Suprapubic skin (tissue), 4 donors: ENCODE measurements at regions not wholly inside any gene's neighbourhood (a gene's known extent, or its start where the extent isn't known, plus 50 kb on each side); places are given as distances from the start of the nearest gene placed in this dataset.

Source experiments
- DNase-seq, 2 donors: peaks; one replicate each; pipeline ENCODE4 v3.0.0-alpha.2; 2019; ENCODE audit warnings: low spot score in 2 of 2
- H3K27ac ChIP-seq: fragments of 200-600 bp; sonication (generic); one replicate; pipeline ENCODE4 v1.5.1; 2019
- H3K27me3 ChIP-seq: fragments of 200-600 bp; sonication (generic); one replicate; pipeline ENCODE4 v1.5.1; 2019
- H3K36me3 ChIP-seq: fragments of 200-600 bp; sonication (generic); one replicate; pipeline ENCODE4 v1.5.1; 2019
- H3K4me1 ChIP-seq: fragments of 200-600 bp; sonication (generic); one replicate; pipeline ENCODE4 v1.5.1; 2019
- H3K4me3 ChIP-seq: fragments of 200-600 bp; sonication (generic); one replicate; pipeline ENCODE4 v1.5.1; 2019; ENCODE audit warnings: mild to moderate bottlenecking
- H3K9me3 ChIP-seq: fragments of 200-600 bp; sonication (generic); one replicate; pipeline ENCODE4 v1.5.1; 2019
- EP300 ChIP-seq: sonication (generic); formaldehyde crosslinking; IDR thresholded peaks from one replicate; pipeline ENCODE4 v1.6.1; 2017; ENCODE audit warnings: antibody characterized with exemption
- POLR2A ChIP-seq, 2 donors: fragments of 450-650 bp; IDR thresholded peaks; one replicate each; pipeline ENCODE4 v1.6.1; 2017; ENCODE audit warnings: antibody characterized with exemption in 2 of 2, mild to moderate bottlenecking in 2 of 2, moderate library complexity in 2 of 2
- POLR2AphosphoS5 ChIP-seq, 3 donors: sonication (generic); formaldehyde crosslinking; IDR thresholded peaks; one replicate each; pipeline ENCODE4 v1.6.1; 2017; ENCODE audit warnings: antibody characterized with exemption in 3 of 3
- WGBS: methylation state at CpG from one replicate; pipeline ENCODE4 v1.1.5; 2018; 5-methylcytosine and 5-hydroxymethylcytosine counted together
- TF ChIP-seq, protein P1 (sequence below), 2 donors: fragments of 200-600 bp in 1 of 2; fragments of 450-650 bp in 1 of 2; sonication (generic) in 1 of 2; IDR thresholded peaks; one replicate each; pipeline ENCODE4 v1.5.1; 2016 to 2019; ENCODE audit warnings: antibody characterized with exemption in 2 of 2, mild to moderate bottlenecking in 1 of 2, moderate library complexity in 1 of 2

GRCh38 chr13:58852076-58852475 lies 1220.5 kb downstream of the PCDH17 start:
- WGBS, result 0% methylated on average over 1 of the region's 1 CpG
- TF ChIP-seq EP300 (no peak), POLR2AphosphoS5 (IDR thresholded peaks at IDR 0.05) (no peak), POLR2A (IDR thresholded peaks at IDR 0.05) (no peak)
- TF ChIP-seq, protein P1, sequence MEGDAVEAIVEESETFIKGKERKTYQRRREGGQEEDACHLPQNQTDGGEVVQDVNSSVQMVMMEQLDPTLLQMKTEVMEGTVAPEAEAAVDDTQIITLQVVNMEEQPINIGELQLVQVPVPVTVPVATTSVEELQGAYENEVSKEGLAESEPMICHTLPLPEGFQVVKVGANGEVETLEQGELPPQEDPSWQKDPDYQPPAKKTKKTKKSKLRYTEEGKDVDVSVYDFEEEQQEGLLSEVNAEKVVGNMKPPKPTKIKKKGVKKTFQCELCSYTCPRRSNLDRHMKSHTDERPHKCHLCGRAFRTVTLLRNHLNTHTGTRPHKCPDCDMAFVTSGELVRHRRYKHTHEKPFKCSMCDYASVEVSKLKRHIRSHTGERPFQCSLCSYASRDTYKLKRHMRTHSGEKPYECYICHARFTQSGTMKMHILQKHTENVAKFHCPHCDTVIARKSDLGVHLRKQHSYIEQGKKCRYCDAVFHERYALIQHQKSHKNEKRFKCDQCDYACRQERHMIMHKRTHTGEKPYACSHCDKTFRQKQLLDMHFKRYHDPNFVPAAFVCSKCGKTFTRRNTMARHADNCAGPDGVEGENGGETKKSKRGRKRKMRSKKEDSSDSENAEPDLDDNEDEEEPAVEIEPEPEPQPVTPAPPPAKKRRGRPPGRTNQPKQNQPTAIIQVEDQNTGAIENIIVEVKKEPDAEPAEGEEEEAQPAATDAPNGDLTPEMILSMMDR (IDR thresholded peaks at IDR 0.05), result no peak
- no peaks in the 10 kb centered on the region for H3K36me3 ChIP-seq
- H3K9me3 ChIP-seq, result no peaks in the 10 kb centered on the region
- H3K4me3 ChIP-seq, result no peak overlapping the region
- DNase-seq, result no peak
- H3K27me3 ChIP-seq, result no peaks in the 10 kb centered on the region
- H3K27ac ChIP-seq, result no peak overlapping the region
- H3K4me1 ChIP-seq, result no peaks in the 10 kb centered on the region

DNA sequence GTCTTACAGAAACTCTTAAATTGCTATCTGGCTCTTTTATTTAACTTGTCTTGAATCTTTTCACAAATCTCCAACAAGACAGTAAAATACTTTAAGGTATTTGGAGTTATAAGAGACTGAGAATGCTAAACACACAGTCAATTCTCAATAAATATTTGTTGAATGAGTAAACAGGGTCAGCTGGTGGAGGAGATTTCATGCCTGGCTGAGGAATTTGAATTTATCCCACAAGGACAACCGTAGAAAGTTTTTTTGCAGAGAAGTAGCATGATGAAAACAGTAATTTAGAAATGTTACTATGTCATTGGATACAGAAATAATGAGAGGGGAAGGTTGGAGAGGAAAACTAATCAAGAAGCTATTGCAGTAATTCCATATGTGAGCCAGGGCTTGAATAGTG lies 1223.7 kb downstream of the PCDH17 start:
- Histone ChIP-seq H3K27me3 (no peaks in the 10 kb centered on the region), H3K9me3 (no peaks in the 10 kb centered on the region), H3K4me3 (no peak overlapping the region), H3K36me3 (no peaks in the 10 kb centered on the region), H3K27ac (no peak overlapping the region), H3K4me1 (no peaks in the 10 kb centered on the region)
- WGBS, result 28% methylated on average over 1 of the region's 1 CpG
- no peak for DNase-seq
- TF ChIP-seq, protein P1 (IDR thresholded peaks at IDR 0.05), result no peak
- no peak for TF ChIP-seq EP300

- no peak overlapping the region for H3K4me3 ChIP-seq
- H3K9me3 ChIP-seq, result no peaks in the 10 kb centered on the region
- H3K36me3 ChIP-seq, result no peaks in the 10 kb centered on the region
- DNase-seq, result no peak
- no peak overlapping the region for H3K27ac ChIP-seq
- TF ChIP-seq, protein P1 (IDR thresholded peaks at IDR 0.05), result no peak
- no peak for TF ChIP-seq POLR2A (IDR thresholded peaks at IDR 0.05)
- no peak for TF ChIP-seq EP300
- TF ChIP-seq POLR2AphosphoS5 (IDR thresholded peaks at IDR 0.05), result no peak
- H3K4me1 ChIP-seq, result no peaks in the 10 kb centered on the region
- 98% methylated on average over 10 of the region's 37 CpGs for WGBS
- no peaks in the 10 kb centered on the region for H3K27me3 ChIP-seq
These were observed 1227.4 kb downstream of the PCDH17 start for GRCh38 chr13:58858870-58859371.

DNA sequence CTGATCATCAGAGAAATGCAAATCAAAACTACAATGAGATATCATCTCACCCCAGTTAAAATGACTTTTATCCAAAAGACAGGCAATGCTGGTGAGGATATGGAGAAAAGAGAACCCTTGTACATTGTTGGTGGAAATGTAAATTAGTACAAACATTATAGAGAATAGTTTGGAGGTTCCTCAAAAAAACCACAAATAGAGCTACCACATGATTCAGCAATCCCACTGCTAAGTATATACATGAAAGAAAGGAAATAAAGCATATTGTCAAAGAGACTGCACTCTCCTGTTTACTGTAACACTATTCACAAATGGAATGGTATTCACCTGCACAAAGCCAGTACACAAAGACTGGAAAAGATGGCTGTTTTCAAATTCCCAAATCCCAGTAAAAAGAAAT lies 1233.7 kb downstream of the PCDH17 start:
- TF ChIP-seq EP300 (no peak), POLR2A (IDR thresholded peaks at IDR 0.05) (no peak), POLR2AphosphoS5 (IDR thresholded peaks at IDR 0.05) (no peak)
- TF ChIP-seq, protein P1 (IDR thresholded peaks at IDR 0.05), result no peak
- no peak overlapping the region for H3K4me3 ChIP-seq
- H3K27me3 ChIP-seq, result no peaks in the 10 kb centered on the region
- H3K4me1 ChIP-seq, result no peaks in the 10 kb centered on the region
- H3K27ac ChIP-seq, result no peak overlapping the region
- no peak for DNase-seq
- no peaks in the 10 kb centered on the region for H3K36me3 ChIP-seq
- H3K9me3 ChIP-seq, result no peaks in the 10 kb centered on the region

DNA sequence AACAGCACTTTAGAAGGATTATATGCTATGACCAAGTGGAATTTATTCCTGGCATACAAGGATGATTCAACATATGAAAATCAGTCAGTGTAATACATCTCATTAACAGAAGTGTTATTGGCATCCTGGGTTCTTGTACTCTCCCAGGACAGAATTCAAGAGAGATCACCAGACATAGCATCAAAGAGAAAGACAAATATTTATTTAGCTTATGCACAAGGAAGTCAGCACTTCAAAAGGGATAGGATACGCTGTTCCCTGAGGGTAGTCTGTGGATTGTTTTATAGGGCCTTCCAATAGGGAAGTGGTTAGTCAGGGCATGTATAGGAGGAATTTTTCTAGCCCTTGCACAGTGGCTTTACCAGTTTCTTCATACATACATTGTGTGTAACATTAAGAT lies 1238.0 kb downstream of the PCDH17 start:
- H3K4me3 ChIP-seq, result no peak overlapping the region
- no peaks in the 10 kb centered on the region for H3K4me1 ChIP-seq
- TF ChIP-seq EP300, result no peak
- no peak for TF ChIP-seq POLR2A (IDR thresholded peaks at IDR 0.05)
- TF ChIP-seq, protein P1 (IDR thresholded peaks at IDR 0.05), result no peak
- TF ChIP-seq POLR2AphosphoS5 (IDR thresholded peaks at IDR 0.05), result no peak
- no peaks in the 10 kb centered on the region for H3K9me3 ChIP-seq
- no peak for DNase-seq
- WGBS, result 46% methylated on average over 1 of the region's 1 CpG
- no peaks in the 10 kb centered on the region for H3K27me3 ChIP-seq
- no peaks in the 10 kb centered on the region for H3K36me3 ChIP-seq
- no peak overlapping the region for H3K27ac ChIP-seq
